DND-41 (cell line): ENCODE measurements at regions not wholly inside any gene's neighbourhood (a gene's known extent, or its start where the extent isn't known, plus 50 kb on each side); places are given as distances from the start of the nearest gene placed in this dataset.

Experiments used
- CTCF ChIP-seq: IDR thresholded peaks from 2 replicates; pipeline ENCODE4 v1.5.1; 2012; ENCODE audit warnings: borderline replicate concordance, low read length, moderate library complexity, mild to moderate bottlenecking; ENCODE audit not compliant: poor library complexity, severe bottlenecking; ENCODE audit errors: extremely low read depth
- EZH2 ChIP-seq: IDR thresholded peaks from 3 replicates; pipeline ENCODE4 v1.6.1; 2012; ENCODE audit warnings: borderline replicate concordance, low read depth, mild to moderate bottlenecking, moderate library complexity, low read length, inconsistent platforms; ENCODE audit not compliant: severe bottlenecking

- TF ChIP-seq CTCF: no peak
- TF ChIP-seq EZH2: no peak
Observed at GRCh38 chr6:95135182-95135581, 442.2 kb upstream of the MANEA start.
